MM.1S (cell line): ENCODE measurements at regions not wholly inside any gene's neighbourhood (a gene's known extent, or its start where the extent isn't known, plus 50 kb on each side); places are given as distances from the start of the nearest gene placed in this dataset.

Experiments used
- DNase-seq: peaks from one replicate; pipeline ENCODE4 v3.0.0-alpha.2; 2015
- H2AFZ ChIP-seq: fragments of 300-600 bp; sonication (generic); 2 replicates; pipeline ENCODE4 v1.6.0; 2016; ENCODE audit warnings: antibody characterized with exemption, low read length
- H3F3A ChIP-seq: fragments of 300-600 bp; sonication (generic); 2 replicates; pipeline ENCODE4 v1.6.1; 2016; ENCODE audit warnings: mild to moderate bottlenecking, antibody characterized with exemption, low read length, moderate library complexity, mixed read lengths; ENCODE audit not compliant: insufficient read depth
- H3K27ac ChIP-seq: fragments of 300-600 bp; sonication (generic); 2 replicates; pipeline ENCODE4 v1.5.1; 2016; ENCODE audit warnings: mild to moderate bottlenecking, low read length
- H3K27me3 ChIP-seq: fragments of 300-600 bp; sonication (generic); replicated peaks from 2 replicates; pipeline ENCODE4 v1.6.0; 2016; ENCODE audit warnings: low read length; ENCODE audit not compliant: insufficient read depth
- H3K36me3 ChIP-seq: fragments of 300-600 bp; sonication (generic); replicated peaks from 2 replicates; pipeline ENCODE4 v1.6.1; 2016; ENCODE audit warnings: mild to moderate bottlenecking, low read length, mixed read lengths; ENCODE audit not compliant: insufficient read depth
- H3K4me1 ChIP-seq: fragments of 300-600 bp; sonication (generic); 2 replicates; pipeline ENCODE4 v1.6.1; 2016; ENCODE audit warnings: low read length, mixed read lengths
- H3K4me2 ChIP-seq: fragments of 300-600 bp; sonication (generic); 2 replicates; pipeline ENCODE4 v1.6.0; 2016; ENCODE audit warnings: low read depth, low read length
- H3K4me3 ChIP-seq: fragments of 300-600 bp; sonication (generic); 2 replicates; pipeline ENCODE4 v1.5.1; 2016; ENCODE audit warnings: low read length, mixed read lengths
- H3K79me2 ChIP-seq: fragments of 300-600 bp; sonication (generic); 2 replicates; pipeline ENCODE4 v1.6.1; 2016; ENCODE audit warnings: mixed run types, low read length, mixed read lengths
- H3K9ac ChIP-seq: fragments of 300-600 bp; sonication (generic); 2 replicates; pipeline ENCODE4 v1.6.1; 2016; ENCODE audit warnings: low read length, mixed read lengths
- H3K9me2 ChIP-seq: fragments of 300-600 bp; sonication (generic); replicated peaks from 2 replicates; pipeline ENCODE4 v1.6.1; 2016; ENCODE audit warnings: mild to moderate bottlenecking, low read length, mixed read lengths; ENCODE audit not compliant: insufficient read depth
- H3K9me3 ChIP-seq: fragments of 300-600 bp; sonication (generic); replicated peaks from 2 replicates; pipeline ENCODE4 v1.6.1; 2016; ENCODE audit warnings: mild to moderate bottlenecking, low read length, mixed read lengths; ENCODE audit not compliant: insufficient read depth
- H4K20me1 ChIP-seq: fragments of 300-600 bp; sonication (generic); 2 replicates; pipeline ENCODE4 v1.6.1; 2016; ENCODE audit warnings: mild to moderate bottlenecking, low read length, moderate library complexity, mixed read lengths; ENCODE audit not compliant: insufficient read depth
- CTCF ChIP-seq: fragments of 300-600 bp; sonication (generic); IDR thresholded peaks from 2 replicates; pipeline ENCODE4 v1.5.1; 2016; ENCODE audit warnings: antibody characterized with exemption, low read length, mixed read lengths
- EZH2 ChIP-seq: fragments of 300-600 bp; sonication (generic); optimal IDR thresholded peaks from 2 replicates; pipeline ENCODE3; 2017; ENCODE audit warnings: low read depth, mild to moderate bottlenecking, antibody characterized with exemption, low read length, mixed read lengths
- EZH2phosphoT487 ChIP-seq: fragments of 300-600 bp; sonication (generic); IDR thresholded peaks from 2 replicates; pipeline ENCODE4 v1.6.1; 2018; ENCODE audit warnings: antibody characterized with exemption, low read length

GRCh38 chr21:45341261-45341660 lies 53.6 kb upstream of the POFUT2 start:
- Histone ChIP-seq H3K9ac (no peak overlapping the region), H3K4me3 (no peak overlapping the region), H3K36me3 (no peaks in the 10 kb centered on the region), H3K9me3 (no peaks in the 10 kb centered on the region), H3K79me2 (no peaks in the 10 kb centered on the region), H4K20me1 (no peaks in the 10 kb centered on the region), H3K9me2 (no peaks in the 10 kb centered on the region), H3K27ac (no peak overlapping the region), H3K4me2 (no peak overlapping the region), H2AFZ (no peak overlapping the region), H3K4me1 (no peaks in the 10 kb centered on the region), H3F3A (no peaks in the 10 kb centered on the region), H3K27me3 (peaks cover 93% of the 10 kb centered on the region)
- TF ChIP-seq EZH2 (no peak), EZH2phosphoT487 (no peak), CTCF (no peak)
- DNase-seq: no peak

GRCh38 chr21:45341779-45342178 lies 54.1 kb upstream of the POFUT2 start:
- Histone ChIP-seq H3K36me3 (no peaks in the 10 kb centered on the region), H3K79me2 (no peaks in the 10 kb centered on the region), H3K4me2 (no peak overlapping the region), H3K4me3 (no peak overlapping the region), H3F3A (no peaks in the 10 kb centered on the region), H3K4me1 (no peaks in the 10 kb centered on the region), H2AFZ (no peak overlapping the region), H3K27ac (no peak overlapping the region), H3K9me3 (no peaks in the 10 kb centered on the region), H3K27me3 (peaks cover 93% of the 10 kb centered on the region), H3K9ac (no peak overlapping the region), H3K9me2 (no peaks in the 10 kb centered on the region), H4K20me1 (no peaks in the 10 kb centered on the region)
- TF ChIP-seq CTCF (no peak), EZH2phosphoT487 (no peak), EZH2 (no peak)
- DNase-seq: no peak

GRCh38 chr21:45343891-45344290 lies 56.2 kb upstream of the POFUT2 start:
- Histone ChIP-seq H3K4me3 (no peak overlapping the region), H4K20me1 (no peaks in the 10 kb centered on the region), H3K4me1 (no peaks in the 10 kb centered on the region), H3K36me3 (no peaks in the 10 kb centered on the region), H3K79me2 (no peaks in the 10 kb centered on the region), H3K4me2 (no peak overlapping the region), H3K9me3 (no peaks in the 10 kb centered on the region), H3K27me3 (peaks cover 93% of the 10 kb centered on the region), H2AFZ (no peak overlapping the region), H3K9me2 (no peaks in the 10 kb centered on the region), H3K9ac (no peak overlapping the region), H3F3A (no peaks in the 10 kb centered on the region), H3K27ac (no peak overlapping the region)
- no peak for TF ChIP-seq EZH2phosphoT487
- no peak for TF ChIP-seq CTCF
- TF ChIP-seq EZH2: no peak
- DNase-seq: no peak
